Activated T-cell treated with anti-CD3 and anti-CD28 coated beads for 48 hours (primary cell): ENCODE measurements at regions not wholly inside any gene's neighbourhood (a gene's known extent, or its start where the extent isn't known, plus 50 kb on each side); places are given as distances from the start of the nearest gene placed in this dataset.
A peak's percentile ranks its signal among the peaks of the same experiment; 100 is the strongest.

Experiments
- DNase-seq: peaks from one replicate; pipeline ENCODE4 v3.0.0-alpha.2; 2020; ENCODE audit warnings: low read depth

- DNase-seq, result no peak
These were observed 125.3 kb upstream of the FOXF1 start for GRCh38 chr16:86384980-86385379.

GRCh38 chr16:86387468-86388440 lies 122.6 kb upstream of the FOXF1 start:
- DNase-seq, result peak; percentile 3

GRCh38 chr16:86388976-86389375 lies 121.4 kb upstream of the FOXF1 start:
- no peak for DNase-seq

- no peak for DNase-seq
These were observed 120.6 kb upstream of the FOXF1 start for GRCh38 chr16:86389566-86390328.

- DNase-seq, result no peak
These were observed 120.0 kb upstream of the FOXF1 start for GRCh38 chr16:86390335-86390734.

- no peak for DNase-seq
These were observed 118.8 kb upstream of the FOXF1 start for GRCh38 chr16:86391486-86391885.

GRCh38 chr16:86391984-86392383 lies 118.3 kb upstream of the FOXF1 start:
- no peak for DNase-seq

- no peak for DNase-seq
These were observed 117.7 kb upstream of the FOXF1 start for GRCh38 chr16:86392436-86393152.

GRCh38 chr16:86393907-86394626 lies 116.3 kb upstream of the FOXF1 start:
- DNase-seq, result no peak

- no peak for DNase-seq
These were observed 114.8 kb upstream of the FOXF1 start for GRCh38 chr16:86395477-86395876.

GRCh38 chr16:86396422-86396821 lies 113.9 kb upstream of the FOXF1 start:
- DNase-seq, result no peak

- no peak for DNase-seq
These were observed 113.4 kb upstream of the FOXF1 start for GRCh38 chr16:86396901-86397311.

- no peak for DNase-seq
These were observed 112.1 kb upstream of the FOXF1 start for GRCh38 chr16:86398201-86398600.

GRCh38 chr16:86398622-86399021 lies 111.7 kb upstream of the FOXF1 start:
- no peak for DNase-seq

- no peak for DNase-seq
These were observed 109.2 kb upstream of the FOXF1 start for GRCh38 chr16:86401126-86401525.

GRCh38 chr16:86403085-86403484 lies 107.2 kb upstream of the FOXF1 start:
- no peak for DNase-seq

- DNase-seq, result no peak
These were observed 106.7 kb upstream of the FOXF1 start for GRCh38 chr16:86403541-86404163.

GRCh38 chr16:86404678-86405077 lies 105.6 kb upstream of the FOXF1 start:
- DNase-seq, result no peak

GRCh38 chr16:86405319-86405718 lies 105.0 kb upstream of the FOXF1 start:
- DNase-seq, result no peak

- DNase-seq, result no peak
These were observed 104.3 kb upstream of the FOXF1 start for GRCh38 chr16:86406056-86406455.

- DNase-seq, result no peak
These were observed 101.6 kb upstream of the FOXF1 start for GRCh38 chr16:86408685-86409084.
